Upper lobe of left lung (tissue), 4 donors: ENCODE measurements at regions not wholly inside any gene's neighbourhood (a gene's known extent, or its start where the extent isn't known, plus 50 kb on each side); places are given as distances from the start of the nearest gene placed in this dataset.

Experiments used
- POLR2AphosphoS5 ChIP-seq, 2 donors: sonication (generic); formaldehyde crosslinking; IDR thresholded peaks; one replicate each; pipeline ENCODE4 v1.5.1; 2017; ENCODE audit warnings: antibody characterized with exemption in 2 of 2
- TF ChIP-seq, protein P1 (sequence below), 6 experiments: fragments of 450-650 bp in 4 of 6; fragments of 200-600 bp in 2 of 6; sonication (generic) in 2 of 6; IDR thresholded peaks; one replicate each; pipeline ENCODE4 v1.5.1; 2016 to 2019; ENCODE audit warnings: antibody characterized with exemption in 6 of 6

DNA sequence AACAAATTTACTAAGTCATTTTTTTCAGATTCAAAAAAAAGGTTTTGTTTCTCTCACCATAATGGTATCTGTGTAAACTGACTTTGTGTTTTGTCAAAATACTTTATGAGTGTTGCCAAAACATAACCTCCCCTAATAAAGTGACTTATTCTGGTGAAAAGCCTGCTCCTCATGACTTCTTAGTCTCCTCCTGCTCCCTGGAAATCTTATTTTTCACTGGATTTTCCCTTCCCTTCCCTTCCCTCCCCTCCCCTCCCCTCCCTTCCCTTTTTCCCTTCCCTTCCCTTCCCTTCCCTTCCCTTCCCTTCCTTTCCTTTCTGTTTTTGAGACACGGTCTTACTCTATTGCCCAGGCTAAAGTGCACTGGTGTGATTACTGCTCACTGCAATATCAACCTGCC lies 650.1 kb upstream of the GHITM start:
- TF ChIP-seq, protein P1, sequence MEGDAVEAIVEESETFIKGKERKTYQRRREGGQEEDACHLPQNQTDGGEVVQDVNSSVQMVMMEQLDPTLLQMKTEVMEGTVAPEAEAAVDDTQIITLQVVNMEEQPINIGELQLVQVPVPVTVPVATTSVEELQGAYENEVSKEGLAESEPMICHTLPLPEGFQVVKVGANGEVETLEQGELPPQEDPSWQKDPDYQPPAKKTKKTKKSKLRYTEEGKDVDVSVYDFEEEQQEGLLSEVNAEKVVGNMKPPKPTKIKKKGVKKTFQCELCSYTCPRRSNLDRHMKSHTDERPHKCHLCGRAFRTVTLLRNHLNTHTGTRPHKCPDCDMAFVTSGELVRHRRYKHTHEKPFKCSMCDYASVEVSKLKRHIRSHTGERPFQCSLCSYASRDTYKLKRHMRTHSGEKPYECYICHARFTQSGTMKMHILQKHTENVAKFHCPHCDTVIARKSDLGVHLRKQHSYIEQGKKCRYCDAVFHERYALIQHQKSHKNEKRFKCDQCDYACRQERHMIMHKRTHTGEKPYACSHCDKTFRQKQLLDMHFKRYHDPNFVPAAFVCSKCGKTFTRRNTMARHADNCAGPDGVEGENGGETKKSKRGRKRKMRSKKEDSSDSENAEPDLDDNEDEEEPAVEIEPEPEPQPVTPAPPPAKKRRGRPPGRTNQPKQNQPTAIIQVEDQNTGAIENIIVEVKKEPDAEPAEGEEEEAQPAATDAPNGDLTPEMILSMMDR (IDR thresholded peaks at IDR 0.05) = no peak
- no peak for TF ChIP-seq POLR2AphosphoS5 (IDR thresholded peaks at IDR 0.05)
